ENCODE measurements at regions not wholly inside any gene's neighbourhood (a gene's known extent, or its start where the extent isn't known, plus 50 kb on each side); places are given as distances from the start of the nearest gene placed in this dataset.
"Not testable (repeated sequence)": the region's sequence is repeated elsewhere in the genome, so short reads cannot be mapped to it uniquely, and the experiment has no call there.

DNA sequence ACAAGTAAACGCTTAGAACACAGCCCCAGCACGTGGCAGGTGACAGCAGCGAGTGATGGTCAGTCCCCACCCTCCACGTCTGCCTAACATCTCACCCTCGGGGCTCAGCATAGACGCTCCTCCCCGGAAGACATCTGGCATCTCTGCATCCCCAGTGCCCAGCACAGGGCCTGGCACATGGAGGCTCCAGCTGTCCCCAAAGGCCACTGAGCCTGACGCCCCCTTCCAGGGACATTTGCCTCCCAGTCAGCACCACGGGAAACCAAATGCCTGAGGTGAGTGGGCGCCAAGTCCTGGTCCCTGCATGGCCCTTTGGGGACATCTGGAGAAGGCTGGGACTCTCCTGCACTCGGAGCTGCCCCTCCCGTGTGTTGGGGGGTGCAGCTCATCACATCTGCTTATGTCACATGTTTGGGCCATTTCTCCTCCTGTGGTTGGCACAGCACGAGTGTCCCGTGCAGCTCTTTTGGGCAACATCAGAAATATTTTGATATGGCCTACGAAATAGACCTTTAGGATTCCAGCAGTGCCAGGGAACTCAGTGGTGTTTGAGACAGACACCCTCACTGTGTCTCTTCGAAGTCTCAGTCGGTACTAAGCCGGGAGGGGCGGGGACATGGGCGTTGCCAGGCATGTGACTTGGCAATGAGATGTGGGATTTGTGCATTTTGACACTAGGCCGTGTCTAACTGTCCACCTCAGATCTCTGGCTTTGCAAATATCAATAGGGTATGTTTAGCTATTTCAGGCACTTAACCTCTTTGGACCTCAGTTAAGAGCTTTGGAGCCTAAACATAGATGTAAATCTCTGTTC is 315.0 kb downstream of the PTPRU start:
- TF ChIP-seq CTCF (IDR thresholded peaks at IDR 0.05): no peak
- Histone ChIP-seq H3K27ac (no peak overlapping the region), H3K36me3 (no peaks in the 10 kb centered on the region), H3K27me3 (no peaks in the 10 kb centered on the region), H3K9me3 (no peaks in the 10 kb centered on the region), H3K4me3 (ENCODE audit: low read depth in 1 of 2, low read length in 1 of 2) (no peak overlapping the region), H3K4me1 (ENCODE audit: control insufficient read depth in 1 of 2, insufficient read depth in 1 of 2, low read depth in 1 of 2, low read length in 1 of 2) (no peaks in the 10 kb centered on the region)

- Histone ChIP-seq H3K4me3 (ENCODE audit: low read depth in 1 of 2, low read length in 1 of 2) (no peak overlapping the region), H3K27me3 (no peaks in the 10 kb centered on the region), H3K27ac (no peak overlapping the region), H3K4me1 (ENCODE audit: control insufficient read depth in 1 of 2, insufficient read depth in 1 of 2, low read depth in 1 of 2, low read length in 1 of 2) (no peaks in the 10 kb centered on the region), H3K36me3 (no peaks in the 10 kb centered on the region), H3K9me3 (no peaks in the 10 kb centered on the region)
- TF ChIP-seq CTCF (IDR thresholded peaks at IDR 0.05): no peak
Measured at GRCh38 chr1:29550119-29550841, 314.0 kb downstream of the PTPRU start.

DNA sequence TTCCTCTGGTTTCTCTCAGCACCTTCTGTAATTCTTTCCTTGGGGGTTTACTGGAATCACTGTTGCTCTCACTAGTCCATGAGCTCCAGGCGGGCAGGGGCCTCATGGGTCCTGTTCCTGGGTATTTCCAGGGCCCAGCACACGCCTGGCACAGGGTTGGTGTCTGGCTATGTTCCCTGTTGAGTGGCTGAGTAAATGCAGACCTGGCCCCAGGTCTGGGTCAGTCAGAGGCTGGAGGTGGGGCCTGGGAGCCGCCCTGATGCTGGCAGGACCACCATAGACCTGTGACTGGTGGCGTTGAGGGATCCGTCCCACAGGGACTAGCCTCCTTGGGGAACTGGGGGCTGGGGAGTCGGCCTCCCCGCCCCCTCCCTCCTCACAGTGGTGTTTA is 313.4 kb downstream of the PTPRU start:
- H3K4me3 ChIP-seq (ENCODE audit: low read depth in 1 of 2, low read length in 1 of 2); H3K9me3 ChIP-seq; H3K4me1 ChIP-seq (ENCODE audit: control insufficient read depth in 1 of 2, insufficient read depth in 1 of 2, low read depth in 1 of 2, low read length in 1 of 2); H3K27me3 ChIP-seq; H3K36me3 ChIP-seq; H3K27ac ChIP-seq: not testable (repeated sequence)

DNA sequence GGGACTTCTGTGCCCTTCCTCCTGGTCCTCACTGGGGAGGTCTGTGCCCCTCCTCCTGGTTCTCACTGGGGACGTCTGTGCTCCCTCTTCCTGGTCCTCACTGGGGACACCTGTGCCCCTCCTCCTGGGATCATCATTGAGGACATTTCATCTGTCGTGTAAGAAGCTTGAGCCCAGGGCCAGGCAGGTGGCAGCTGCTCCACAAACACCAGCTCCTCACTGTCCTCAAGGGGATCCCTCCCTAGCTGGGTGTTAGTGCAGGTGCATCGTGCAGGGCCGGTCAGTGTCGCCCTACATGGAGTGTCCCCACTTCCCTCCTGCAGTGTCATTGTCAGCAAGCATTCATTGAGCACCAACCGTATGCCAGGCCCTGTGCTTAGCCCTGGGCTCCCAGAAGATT is 312.7 kb downstream of the PTPRU start:
- no peak overlapping the region for H3K4me3 ChIP-seq (ENCODE audit: low read depth in 1 of 2, low read length in 1 of 2)
- H3K9me3 ChIP-seq: no peaks in the 10 kb centered on the region
- no peaks in the 10 kb centered on the region for H3K36me3 ChIP-seq
- H3K27ac ChIP-seq: no peak overlapping the region
- TF ChIP-seq CTCF (IDR thresholded peaks at IDR 0.05): no peak
- H3K4me1 ChIP-seq (ENCODE audit: control insufficient read depth in 1 of 2, insufficient read depth in 1 of 2, low read depth in 1 of 2, low read length in 1 of 2): no peaks in the 10 kb centered on the region
- H3K27me3 ChIP-seq: no peaks in the 10 kb centered on the region

GRCh38 chr1:29548091-29548490 is 311.8 kb downstream of the PTPRU start:
- no peak for TF ChIP-seq CTCF (IDR thresholded peaks at IDR 0.05)

GRCh38 chr1:29547300-29547699 is 311.0 kb downstream of the PTPRU start:
- no peaks in the 10 kb centered on the region for H3K4me1 ChIP-seq (ENCODE audit: control insufficient read depth in 1 of 2, insufficient read depth in 1 of 2, low read depth in 1 of 2, low read length in 1 of 2)
- no peaks in the 10 kb centered on the region for H3K27me3 ChIP-seq
- TF ChIP-seq CTCF (IDR thresholded peaks at IDR 0.05): no peak
- H3K27ac ChIP-seq: no peak overlapping the region
- H3K9me3 ChIP-seq: no peaks in the 10 kb centered on the region
- H3K4me3 ChIP-seq (ENCODE audit: low read depth in 1 of 2, low read length in 1 of 2): no peak overlapping the region
- H3K36me3 ChIP-seq: no peaks in the 10 kb centered on the region

More at GRCh38 chr1:29548091-29548490, 311.8 kb downstream of the PTPRU start:
- Histone ChIP-seq H3K4me3 (ENCODE audit: low read depth in 1 of 2, low read length in 1 of 2) (no peak overlapping the region), H3K4me1 (ENCODE audit: control insufficient read depth in 1 of 2, insufficient read depth in 1 of 2, low read depth in 1 of 2, low read length in 1 of 2) (no peaks in the 10 kb centered on the region), H3K9me3 (no peaks in the 10 kb centered on the region), H3K27ac (no peak overlapping the region), H3K27me3 (no peaks in the 10 kb centered on the region), H3K36me3 (no peaks in the 10 kb centered on the region)
